GM12878 (cell line): ENCODE measurements at regions not wholly inside any gene's neighbourhood (a gene's known extent, or its start where the extent isn't known, plus 50 kb on each side); places are given as distances from the start of the nearest gene placed in this dataset.

Experiments
- ATAC-seq: fragments of 200-7000 bp; cut with Tn5 transposase; 3 replicates; pipeline ENCODE4 v1.9.1; 2020; ENCODE audit warnings: mild to moderate bottlenecking, moderate library complexity
- BruUV-seq: library from RNA; stranded (reverse); fragments of 400-500 nt; replicated peaks from 2 replicates; lab custom pipeline; 2021; lab: Mats Ljungman, UMichigan
- CTCF ChIA-PET: fragments of 300-600 bp; sonication (Branson Sonifier 250); formaldehyde crosslinking; extraction: SDS; loops from one replicate; lab custom pipeline; 2021; ENCODE audit warnings: inconsistent platforms; lab: Yijun Ruan, JAX
- POLR2A ChIA-PET: fragments of 350-600 bp; formaldehyde crosslinking; extraction: SDS; loops from one replicate; lab custom pipeline; 2021; ENCODE audit warnings: inconsistent platforms; lab: Charles Lee
- RAD21 ChIA-PET: fragments of 300-600 bp; sonication (Branson Sonifier 250); formaldehyde crosslinking; loops from one replicate; lab custom pipeline; 2023; ENCODE audit warnings: antibody characterized with exemption; ENCODE audit not compliant: unreplicated experiment; lab: Charles Lee
- SMC1A ChIA-PET: fragments of 300-600 bp; sonication (Branson Sonifier 250); formaldehyde crosslinking; loops from one replicate; lab custom pipeline; 2023; ENCODE audit not compliant: unreplicated experiment, uncharacterized antibody; lab: Charles Lee
- DNase-seq: peaks from one replicate; pipeline ENCODE4 v3.0.0-alpha.2; 2011; ENCODE audit warnings: low read depth, low spot score
- FAIRE-seq: peaks from 3 replicates; lab custom pipeline; 2011; peaks lifted over from hg19 to GRCh38; lab: Jason Lieb, UNC
- H2AFZ ChIP-seq: 2 replicates; pipeline ENCODE4 v1.6.0; 2011; ENCODE audit warnings: low read depth, low read length, control low read depth; ENCODE audit not compliant: control insufficient read depth
- H3K27ac ChIP-seq: 2 replicates; pipeline ENCODE4 v1.5.1; 2011; ENCODE audit warnings: control low read depth; ENCODE audit not compliant: control insufficient read depth, insufficient read depth
- H3K27me3 ChIP-seq, 2 experiments: replicated peaks in 1 of 2; 2 replicates each; pipeline versions ENCODE4 v1.6.0 to v1.6.1; 2011; ENCODE audit warnings: low read length in 1 of 2; ENCODE audit not compliant: control insufficient read depth in 2 of 2, insufficient read depth in 2 of 2
- H3K36me3 ChIP-seq, 2 experiments: 2 replicates each; pipeline ENCODE4 v1.5.1; 2011; ENCODE audit warnings: low read length in 1 of 2; ENCODE audit not compliant: control insufficient read depth in 2 of 2, insufficient read depth in 2 of 2
- H3K4me1 ChIP-seq: 2 replicates; pipeline ENCODE4 v1.6.1; 2011; ENCODE audit warnings: mild to moderate bottlenecking, low read length, moderate library complexity, mixed read lengths; ENCODE audit not compliant: control insufficient read depth, insufficient read depth
- H3K4me2 ChIP-seq: 2 replicates; pipeline ENCODE4 v1.6.0; 2011; ENCODE audit warnings: control low read depth; ENCODE audit not compliant: control insufficient read depth, insufficient read depth
- H3K4me3 ChIP-seq: fragments of 200-600 bp; sonication (generic); 2 replicates; pipeline ENCODE4 v1.5.1; 2016
- H3K79me2 ChIP-seq: 2 replicates; pipeline ENCODE4 v1.6.0; 2011; ENCODE audit warnings: low read length; ENCODE audit not compliant: control insufficient read depth, insufficient read depth
- H3K9ac ChIP-seq: 2 replicates; pipeline ENCODE4 v1.8.0; 2011; ENCODE audit warnings: low read length, control low read depth, mixed read lengths; ENCODE audit not compliant: control insufficient read depth, insufficient read depth
- H3K9me3 ChIP-seq: replicated peaks from 3 replicates; pipeline ENCODE4 v1.5.1; 2011; ENCODE audit warnings: mild to moderate bottlenecking, low read length; ENCODE audit not compliant: control insufficient read depth, insufficient read depth
- H4K20me1 ChIP-seq: 2 replicates; pipeline ENCODE4 v1.6.0; 2011; ENCODE audit not compliant: control insufficient read depth, insufficient read depth
- ATF7 ChIP-seq: fragments of 450-650 bp; IDR thresholded peaks from 2 replicates; pipeline ENCODE4 v1.6.1; 2016; ENCODE audit warnings: low read depth, mild to moderate bottlenecking
- HDAC6 ChIP-seq: fragments of 200-600 bp; sonication (generic); IDR thresholded peaks from one replicate; pipeline ENCODE4 v1.8.0; 2017; ENCODE audit warnings: antibody characterized with exemption; ENCODE audit not compliant: unreplicated experiment
- NFYA ChIP-seq: IDR thresholded peaks from 2 replicates; pipeline ENCODE4 v1.6.1; 2011; ENCODE audit warnings: low read depth, mild to moderate bottlenecking, low read length, improper control_type of control experiment, borderline replicate concordance
- RAD21 ChIP-seq: IDR thresholded peaks from 2 replicates; pipeline ENCODE4 v1.6.1; 2011; ENCODE audit warnings: mild to moderate bottlenecking, low read depth, low read length, moderate library complexity; ENCODE audit not compliant: insufficient read depth
- TARDBP ChIP-seq: IDR thresholded peaks from 2 replicates; pipeline ENCODE4 v1.6.1; 2016; ENCODE audit warnings: borderline replicate concordance
- YBX1 ChIP-seq: fragments of 450-650 bp; IDR thresholded peaks from 2 replicates; pipeline ENCODE4 v1.6.1; 2016; ENCODE audit warnings: antibody characterized with exemption
- WGBS: methylation state at CpG from one replicate; pipeline ENCODE4 v1.1.6; 2016; ENCODE audit warnings: low lambda C conversion rate; ENCODE audit not compliant: insufficient replicate concordance, insufficient coverage; ENCODE audit errors: missing lambda C conversion rate; 5-methylcytosine and 5-hydroxymethylcytosine counted together
- in situ Hi-C: fragments of 300-500 bp; cut with MboI; formaldehyde crosslinking; loops from 9 replicates; pipeline ENCODE4 v1.14.3; 2018; ENCODE audit warnings: mixed read lengths
- intact Hi-C: fragments of 100-400 bp; cut with micrococcal nuclease; formaldehyde crosslinking; loops from one replicate; pipeline ENCODE4 v1.14.2; 2022; ENCODE audit not compliant: unreplicated experiment
- TF ChIP-seq, protein P1 (sequence below), 3 experiments: IDR thresholded peaks in 2 of 3; conservative IDR thresholded peaks in 1 of 3; 2 replicates each; pipeline ENCODE4 v1.5.1; 2011; ENCODE audit warnings: low read depth in 3 of 3, low read length in 3 of 3, mild to moderate bottlenecking in 3 of 3, control low read depth in 2 of 3, moderate library complexity in 2 of 3, inconsistent platforms in 1 of 3, mixed read lengths in 1 of 3; ENCODE audit not compliant: control insufficient read depth in 2 of 3, insufficient read depth in 1 of 3; ENCODE audit errors: extremely low read depth in 1 of 3

DNA sequence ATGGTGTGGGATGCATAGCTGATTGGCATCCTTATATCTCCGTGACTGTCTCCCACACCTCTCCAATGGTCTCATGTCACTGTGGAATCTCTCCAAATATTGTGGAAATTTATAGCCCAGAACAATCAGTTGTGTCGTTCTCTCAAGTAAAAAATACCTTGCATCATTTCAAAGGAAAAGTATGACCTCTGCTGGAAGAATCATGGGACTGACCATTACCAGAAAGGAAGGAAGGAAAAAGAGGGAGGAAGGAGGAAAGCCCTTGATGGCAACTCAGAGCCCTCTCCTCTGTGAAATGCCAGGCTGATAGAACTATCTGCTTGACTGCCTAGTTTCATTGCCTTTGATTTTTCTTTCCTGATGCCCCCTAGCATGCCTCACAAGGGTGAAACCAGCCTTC is 76.3 kb downstream of the FOXI2 start (continued):
- TF ChIP-seq NFYA (no peak), HDAC6 (no peak), TARDBP (no peak), ATF7 (no peak)

DNA sequence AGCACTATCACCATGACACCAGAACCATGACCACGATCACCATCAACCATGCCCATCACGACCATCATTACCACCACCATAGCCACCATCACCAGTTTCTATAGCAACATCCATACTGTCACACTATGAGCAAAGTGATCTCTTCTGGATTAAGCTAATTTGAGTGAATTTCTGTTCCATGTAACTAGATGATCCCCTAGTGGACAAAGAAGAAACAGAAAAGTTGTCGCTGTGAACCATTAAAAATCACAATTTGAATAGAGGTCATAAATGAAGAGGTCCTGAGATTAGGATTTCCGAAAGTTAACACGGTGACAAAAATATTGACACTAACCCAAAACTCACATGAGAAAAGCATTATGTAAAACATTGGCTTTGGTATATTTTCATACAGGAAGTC is 77.6 kb downstream of the CLRN3 start:
- no peaks in the 10 kb centered on the region for H3K9me3 ChIP-seq
- H3K79me2 ChIP-seq, result no peaks in the 10 kb centered on the region
- ChIA-PET RAD21 (interaction anchor here (0.5 kb wide), 1 partner anchor 1947 kb away, joined by 3 read pairs; no protein-coding TSS in a partner anchor), CTCF (no interaction called here)
- TF ChIP-seq, protein P1, sequence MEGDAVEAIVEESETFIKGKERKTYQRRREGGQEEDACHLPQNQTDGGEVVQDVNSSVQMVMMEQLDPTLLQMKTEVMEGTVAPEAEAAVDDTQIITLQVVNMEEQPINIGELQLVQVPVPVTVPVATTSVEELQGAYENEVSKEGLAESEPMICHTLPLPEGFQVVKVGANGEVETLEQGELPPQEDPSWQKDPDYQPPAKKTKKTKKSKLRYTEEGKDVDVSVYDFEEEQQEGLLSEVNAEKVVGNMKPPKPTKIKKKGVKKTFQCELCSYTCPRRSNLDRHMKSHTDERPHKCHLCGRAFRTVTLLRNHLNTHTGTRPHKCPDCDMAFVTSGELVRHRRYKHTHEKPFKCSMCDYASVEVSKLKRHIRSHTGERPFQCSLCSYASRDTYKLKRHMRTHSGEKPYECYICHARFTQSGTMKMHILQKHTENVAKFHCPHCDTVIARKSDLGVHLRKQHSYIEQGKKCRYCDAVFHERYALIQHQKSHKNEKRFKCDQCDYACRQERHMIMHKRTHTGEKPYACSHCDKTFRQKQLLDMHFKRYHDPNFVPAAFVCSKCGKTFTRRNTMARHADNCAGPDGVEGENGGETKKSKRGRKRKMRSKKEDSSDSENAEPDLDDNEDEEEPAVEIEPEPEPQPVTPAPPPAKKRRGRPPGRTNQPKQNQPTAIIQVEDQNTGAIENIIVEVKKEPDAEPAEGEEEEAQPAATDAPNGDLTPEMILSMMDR (IDR thresholded peaks at IDR 0.05 in 2 of 3, conservative IDR thresholded peaks at IDR 0.05 in 1 of 3; ENCODE audit: control insufficient read depth in 2 of 3, extremely low read depth in 1 of 3, insufficient read depth in 1 of 3, low read depth in 3 of 3, low read length in 3 of 3), result 0 out of 6 replicates have a peak, but pooled peaks of 1 of the 3 experiments have one; percentile 13
- TF ChIP-seq RAD21, result 0 out of 2 replicates have a peak, but pooled peaks have one; percentile 2
- TF ChIP-seq YBX1, result no peak
- TF ChIP-seq, all 136 proteins: peak for 2
- no peak for DNase-seq
- no peak overlapping the region for H3K4me3 ChIP-seq
- no peak for ATAC-seq
- no TSS peak for BruUV-seq
- ChIA-PET POLR2A (no interaction called here), SMC1A (no interaction called here)
- in situ Hi-C loops, result no loop called here
- H3K4me2 ChIP-seq, result no peak overlapping the region
- intact Hi-C loops, result no loop called here
- H4K20me1 ChIP-seq, result no peaks in the 10 kb centered on the region
- no peak overlapping the region for H2AFZ ChIP-seq
- H3K9ac ChIP-seq, result no peak overlapping the region
- no peak overlapping the region for H3K27ac ChIP-seq
- H3K27me3 ChIP-seq, result no peaks in the 10 kb centered on the region; a peak in 1 of 4 replicates
- 7% methylated on average over 5 of the region's 5 CpGs for WGBS
- no peaks in the 10 kb centered on the region for H3K36me3 ChIP-seq
- FAIRE-seq, result peak; percentile 44
- no peaks in the 10 kb centered on the region for H3K4me1 ChIP-seq
